Suprapubic skin (tissue), 4 donors: ENCODE measurements at regions not wholly inside any gene's neighbourhood (a gene's known extent, or its start where the extent isn't known, plus 50 kb on each side); places are given as distances from the start of the nearest gene placed in this dataset.

Experiments
- DNase-seq, 2 donors: peaks; one replicate each; pipeline ENCODE4 v3.0.0-alpha.2; 2019; ENCODE audit warnings: low spot score in 2 of 2
- H3K27ac ChIP-seq: fragments of 200-600 bp; sonication (generic); one replicate; pipeline ENCODE4 v1.5.1; 2019
- H3K27me3 ChIP-seq: fragments of 200-600 bp; sonication (generic); one replicate; pipeline ENCODE4 v1.5.1; 2019
- H3K36me3 ChIP-seq: fragments of 200-600 bp; sonication (generic); one replicate; pipeline ENCODE4 v1.5.1; 2019
- H3K4me1 ChIP-seq: fragments of 200-600 bp; sonication (generic); one replicate; pipeline ENCODE4 v1.5.1; 2019
- H3K4me3 ChIP-seq: fragments of 200-600 bp; sonication (generic); one replicate; pipeline ENCODE4 v1.5.1; 2019; ENCODE audit warnings: mild to moderate bottlenecking
- H3K9me3 ChIP-seq: fragments of 200-600 bp; sonication (generic); one replicate; pipeline ENCODE4 v1.5.1; 2019
- EP300 ChIP-seq: sonication (generic); formaldehyde crosslinking; IDR thresholded peaks from one replicate; pipeline ENCODE4 v1.6.1; 2017; ENCODE audit warnings: antibody characterized with exemption
- POLR2A ChIP-seq, 2 donors: fragments of 450-650 bp; IDR thresholded peaks; one replicate each; pipeline ENCODE4 v1.6.1; 2017; ENCODE audit warnings: antibody characterized with exemption in 2 of 2, mild to moderate bottlenecking in 2 of 2, moderate library complexity in 2 of 2
- POLR2AphosphoS5 ChIP-seq, 3 donors: sonication (generic); formaldehyde crosslinking; IDR thresholded peaks; one replicate each; pipeline ENCODE4 v1.6.1; 2017; ENCODE audit warnings: antibody characterized with exemption in 3 of 3
- WGBS: methylation state at CpG from one replicate; pipeline ENCODE4 v1.1.5; 2018; 5-methylcytosine and 5-hydroxymethylcytosine counted together
- TF ChIP-seq, protein P1 (sequence below), 2 donors: fragments of 200-600 bp in 1 of 2; fragments of 450-650 bp in 1 of 2; sonication (generic) in 1 of 2; IDR thresholded peaks; one replicate each; pipeline ENCODE4 v1.5.1; 2016 to 2019; ENCODE audit warnings: antibody characterized with exemption in 2 of 2, mild to moderate bottlenecking in 1 of 2, moderate library complexity in 1 of 2

DNA sequence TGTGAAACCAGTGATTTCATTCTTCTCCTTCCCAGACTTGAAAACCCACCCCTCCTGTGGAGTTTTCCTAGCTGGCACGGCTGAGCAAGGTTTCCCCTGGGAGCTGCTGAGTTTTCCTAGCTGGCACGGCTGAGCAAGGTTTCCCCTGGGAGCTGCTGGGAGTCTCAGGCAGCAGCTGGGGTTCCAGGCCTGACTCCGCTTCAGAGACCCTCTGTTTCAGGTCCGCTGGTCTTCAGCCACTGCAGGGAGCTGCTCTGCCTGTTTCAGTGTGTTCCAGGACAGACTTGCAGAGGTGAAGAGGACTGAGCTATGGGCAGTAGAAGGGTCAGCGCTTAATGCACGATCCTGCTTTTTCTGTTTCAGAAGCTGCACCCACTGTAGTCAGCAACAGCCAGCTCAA lies 104.9 kb downstream of the XRCC2 start:
- TF ChIP-seq POLR2A (IDR thresholded peaks at IDR 0.05) (no peak), EP300 (no peak), POLR2AphosphoS5 (IDR thresholded peaks at IDR 0.05) (no peak)
- TF ChIP-seq, protein P1, sequence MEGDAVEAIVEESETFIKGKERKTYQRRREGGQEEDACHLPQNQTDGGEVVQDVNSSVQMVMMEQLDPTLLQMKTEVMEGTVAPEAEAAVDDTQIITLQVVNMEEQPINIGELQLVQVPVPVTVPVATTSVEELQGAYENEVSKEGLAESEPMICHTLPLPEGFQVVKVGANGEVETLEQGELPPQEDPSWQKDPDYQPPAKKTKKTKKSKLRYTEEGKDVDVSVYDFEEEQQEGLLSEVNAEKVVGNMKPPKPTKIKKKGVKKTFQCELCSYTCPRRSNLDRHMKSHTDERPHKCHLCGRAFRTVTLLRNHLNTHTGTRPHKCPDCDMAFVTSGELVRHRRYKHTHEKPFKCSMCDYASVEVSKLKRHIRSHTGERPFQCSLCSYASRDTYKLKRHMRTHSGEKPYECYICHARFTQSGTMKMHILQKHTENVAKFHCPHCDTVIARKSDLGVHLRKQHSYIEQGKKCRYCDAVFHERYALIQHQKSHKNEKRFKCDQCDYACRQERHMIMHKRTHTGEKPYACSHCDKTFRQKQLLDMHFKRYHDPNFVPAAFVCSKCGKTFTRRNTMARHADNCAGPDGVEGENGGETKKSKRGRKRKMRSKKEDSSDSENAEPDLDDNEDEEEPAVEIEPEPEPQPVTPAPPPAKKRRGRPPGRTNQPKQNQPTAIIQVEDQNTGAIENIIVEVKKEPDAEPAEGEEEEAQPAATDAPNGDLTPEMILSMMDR (IDR thresholded peaks at IDR 0.05), result no peak
- Histone ChIP-seq H3K9me3 (no peaks in the 10 kb centered on the region), H3K27ac (no peak overlapping the region), H3K27me3 (no peaks in the 10 kb centered on the region), H3K36me3 (no peaks in the 10 kb centered on the region), H3K4me1 (no peaks in the 10 kb centered on the region), H3K4me3 (no peak overlapping the region)
- DNase-seq, result peak in 1 of 2 donors; percentile 18
- 75% methylated on average over 4 of the region's 6 CpGs for WGBS

DNA sequence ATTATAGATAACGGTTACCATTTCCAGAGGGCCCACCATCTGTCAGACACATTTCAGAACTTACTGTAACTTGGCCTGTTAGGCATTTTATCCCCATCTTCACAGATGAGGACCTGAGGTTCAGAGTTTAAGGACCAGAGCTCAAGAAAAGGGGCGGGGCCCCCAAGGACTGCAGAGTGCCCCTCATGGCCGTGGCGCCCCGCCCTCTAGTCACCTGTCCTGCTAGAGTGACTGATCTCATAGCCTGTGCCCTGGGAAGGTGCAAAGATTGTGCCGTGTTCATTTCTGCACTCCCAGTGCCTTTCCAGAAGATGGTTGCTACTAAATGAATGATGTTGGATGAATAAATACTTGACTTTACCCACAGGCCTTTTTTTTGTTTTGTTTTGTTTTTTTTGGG lies 107.0 kb downstream of the XRCC2 start:
- DNase-seq, result peak in 1 of 2 donors; percentile 19
- Histone ChIP-seq H3K27ac (no peak overlapping the region), H3K27me3 (no peaks in the 10 kb centered on the region), H3K36me3 (no peaks in the 10 kb centered on the region), H3K4me1 (no peaks in the 10 kb centered on the region), H3K4me3 (no peak overlapping the region), H3K9me3 (no peaks in the 10 kb centered on the region)
- no peak for TF ChIP-seq EP300
- no peak for TF ChIP-seq POLR2AphosphoS5 (IDR thresholded peaks at IDR 0.05)
- TF ChIP-seq, protein P1 (IDR thresholded peaks at IDR 0.05), result no peak
- no peak for TF ChIP-seq POLR2A (IDR thresholded peaks at IDR 0.05)
- 88% methylated on average over 6 of the region's 6 CpGs for WGBS

DNA sequence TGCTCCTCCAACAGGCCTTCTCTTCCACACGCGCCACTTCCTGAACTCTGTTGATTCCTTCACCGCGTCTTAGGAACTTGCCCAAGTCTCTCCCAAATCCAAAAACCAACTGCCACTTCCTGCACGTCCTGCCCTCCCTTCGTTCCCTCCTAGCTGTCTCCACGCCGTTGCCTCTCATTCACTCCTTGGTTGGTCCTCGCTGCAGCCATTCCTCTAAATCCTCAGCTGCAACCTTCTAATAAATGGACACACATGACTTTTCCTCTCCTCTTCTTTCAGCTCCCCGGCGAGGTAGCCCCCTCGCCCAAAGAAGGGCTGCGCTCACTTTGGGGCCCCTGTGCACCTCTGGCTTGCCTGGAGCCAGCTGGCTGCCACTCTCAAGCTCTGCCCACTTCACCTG lies 110.2 kb downstream of the XRCC2 start:
- no peaks in the 10 kb centered on the region for H3K36me3 ChIP-seq
- H3K4me3 ChIP-seq, result no peak overlapping the region
- DNase-seq, result no peak
- WGBS, result 73% methylated on average over 13 of the region's 13 CpGs
- TF ChIP-seq POLR2A (IDR thresholded peaks at IDR 0.05) (no peak), POLR2AphosphoS5 (IDR thresholded peaks at IDR 0.05) (no peak), EP300 (no peak)
- TF ChIP-seq, protein P1 (IDR thresholded peaks at IDR 0.05), result no peak
- H3K27ac ChIP-seq, result no peak overlapping the region
- H3K27me3 ChIP-seq, result no peaks in the 10 kb centered on the region
- H3K9me3 ChIP-seq, result no peaks in the 10 kb centered on the region
- no peaks in the 10 kb centered on the region for H3K4me1 ChIP-seq

DNA sequence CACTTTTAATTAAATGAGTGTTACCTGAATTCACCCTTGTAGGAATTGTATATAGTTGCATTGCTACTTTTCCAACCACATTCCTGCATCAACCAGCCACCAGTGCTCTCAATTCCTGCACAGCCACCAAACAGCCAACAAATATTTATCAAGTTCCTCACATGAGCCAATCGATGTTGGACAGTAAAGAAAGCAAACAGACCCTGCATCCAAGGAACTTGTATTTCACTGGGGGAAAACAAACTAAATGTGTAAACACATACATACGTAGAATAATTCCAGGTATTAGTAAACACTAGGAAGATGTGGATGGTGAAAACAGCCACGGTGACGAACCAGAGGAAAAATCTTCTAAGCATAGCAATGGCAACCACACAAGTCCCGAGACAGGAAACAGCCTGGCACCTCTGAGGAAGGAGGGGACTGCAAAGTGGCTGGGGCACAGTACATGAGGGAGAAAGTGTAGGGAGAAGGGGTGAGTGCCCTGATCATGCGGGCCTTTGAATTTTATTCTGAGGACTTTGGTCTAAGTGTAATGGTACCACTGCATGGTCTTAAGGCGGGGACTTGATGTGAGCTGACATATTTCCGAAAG lies 111.2 kb downstream of the XRCC2 start:
- WGBS, result 70% methylated on average over 8 of the region's 8 CpGs
- H3K36me3 ChIP-seq, result no peaks in the 10 kb centered on the region
- DNase-seq, result no peak

DNA sequence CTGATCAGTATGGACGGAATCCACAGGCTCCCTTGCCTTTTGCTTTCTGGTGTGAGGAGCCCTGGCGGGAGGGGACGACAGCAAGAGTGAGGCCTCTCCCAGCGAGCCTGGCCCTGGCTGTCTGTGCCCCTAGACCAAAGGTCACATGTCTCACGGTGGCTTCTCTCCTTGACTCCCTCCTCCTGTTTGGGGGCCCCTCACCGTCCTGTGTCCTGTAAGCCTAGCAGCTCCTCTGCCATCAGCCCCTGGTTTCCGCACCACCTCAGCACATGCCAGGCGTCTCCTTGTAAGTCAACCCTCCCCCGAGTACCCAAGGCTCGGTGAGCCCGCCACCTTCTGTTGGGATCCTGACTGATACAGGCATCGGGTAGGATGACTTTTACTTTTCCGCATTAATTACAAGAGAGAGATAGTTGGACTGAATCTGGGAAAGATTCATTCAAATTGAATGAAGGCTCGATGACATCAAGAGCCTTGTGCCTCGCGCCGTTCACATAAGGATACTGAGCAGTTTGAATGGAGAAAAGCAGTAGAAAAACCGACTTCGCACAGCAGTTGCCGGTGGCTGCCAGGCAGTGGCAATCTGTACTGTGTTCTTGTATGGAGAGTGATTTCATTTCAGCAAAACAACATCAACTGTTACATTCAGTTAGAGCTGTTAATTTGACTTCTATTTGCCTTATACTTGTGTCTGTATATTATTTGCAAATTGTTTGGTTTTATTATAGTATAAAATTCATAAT lies 119.8 kb downstream of the XRCC2 start:
- Histone ChIP-seq H3K4me3 (no peak overlapping the region), H3K27me3 (no peaks in the 10 kb centered on the region), H3K4me1 (no peaks in the 10 kb centered on the region), H3K27ac (no peak overlapping the region), H3K9me3 (no peaks in the 10 kb centered on the region), H3K36me3 (no peaks in the 10 kb centered on the region)
- DNase-seq, result no peak
- TF ChIP-seq, protein P1 (IDR thresholded peaks at IDR 0.05), result no peak
- TF ChIP-seq EP300 (no peak), POLR2AphosphoS5 (IDR thresholded peaks at IDR 0.05) (no peak), POLR2A (IDR thresholded peaks at IDR 0.05) (no peak)
- WGBS, result 88% methylated on average over 20 of the region's 20 CpGs

More for the DNA sequence above, 111.2 kb downstream of the XRCC2 start:
- no peak overlapping the region for H3K27ac ChIP-seq
- H3K9me3 ChIP-seq, result no peaks in the 10 kb centered on the region
- H3K4me3 ChIP-seq, result no peak overlapping the region
- H3K27me3 ChIP-seq, result no peaks in the 10 kb centered on the region
- no peaks in the 10 kb centered on the region for H3K4me1 ChIP-seq
- TF ChIP-seq POLR2A (IDR thresholded peaks at IDR 0.05) (no peak), POLR2AphosphoS5 (IDR thresholded peaks at IDR 0.05) (no peak)
